ENCODE measurements at regions not wholly inside any gene's neighbourhood (a gene's known extent, or its start where the extent isn't known, plus 50 kb on each side); places are given as distances from the start of the nearest gene placed in this dataset.
A peak's percentile ranks its signal among the peaks of the same experiment; 100 is the strongest.

GRCh38 chr5:79864364-79864763, 126.7 kb downstream of the MTX3 start:
- Histone ChIP-seq H3K36me3 (ENCODE audit: insufficient read depth, low read length) (no peaks in the 10 kb centered on the region), H3K4me3 (ENCODE audit: low read length) (no peak overlapping the region), H3K9me3 (ENCODE audit: control insufficient read depth in 1 of 2, insufficient read depth in 1 of 2, low read length in 2 of 2) (peaks cover 0 to 7% of the 10 kb centered on the region in 2 experiments), H3K4me1 (ENCODE audit: insufficient read depth, low read length) (no peaks in the 10 kb centered on the region), H3K27me3 (ENCODE audit: control insufficient read depth in 1 of 2, insufficient read depth in 2 of 2, low read length in 2 of 2) (peaks cover 0 to 9% of the 10 kb centered on the region in 2 experiments), H3K27ac (ENCODE audit: low read depth in 1 of 2, low read length in 2 of 2) (no peak overlapping the region)
- ATAC-seq (ENCODE audit: poor library complexity), result no peak
- Mint-ChIP-seq H3K36me3 (ENCODE audit: low read depth) (no peaks in the 10 kb centered on the region), H3K9me3 (no peaks in the 10 kb centered on the region), H3K27ac (no peak overlapping the region), H3K4me3 (no peak overlapping the region), H3K4me1 (ENCODE audit: low read depth) (no peaks in the 10 kb centered on the region), H3K27me3 (peaks cover 32% of the 10 kb centered on the region)
- no peak for DNase-seq
- intact Hi-C loops (cut with DNase I, micrococcal nuclease), result no loop called here
- no peak for TF ChIP-seq CTCF (IDR thresholded peaks at IDR 0.05)
- POLR2A ChIA-PET, result interaction anchor here (0.6 kb wide), 1 partner anchor 210 kb away, joined by 3 read pairs; no protein-coding TSS in a partner anchor
- CTCF ChIA-PET, result no interaction called here

GRCh38 chr5:79859588-79859987, 131.5 kb downstream of the MTX3 start:
- Histone ChIP-seq H3K27ac (ENCODE audit: low read depth in 1 of 2, low read length in 2 of 2) (no peak overlapping the region), H3K9me3 (ENCODE audit: control insufficient read depth in 1 of 2, insufficient read depth in 1 of 2, low read length in 2 of 2) (peaks cover 0 to 7% of the 10 kb centered on the region in 2 experiments), H3K4me1 (ENCODE audit: insufficient read depth, low read length) (no peaks in the 10 kb centered on the region), H3K4me3 (ENCODE audit: low read length) (no peak overlapping the region), H3K27me3 (ENCODE audit: control insufficient read depth in 1 of 2, insufficient read depth in 2 of 2, low read length in 2 of 2) (peaks cover 3% of the 10 kb centered on the region in 2 experiments), H3K36me3 (ENCODE audit: insufficient read depth, low read length) (no peaks in the 10 kb centered on the region)
- Mint-ChIP-seq H3K9me3 (no peaks in the 10 kb centered on the region), H3K27ac (no peak overlapping the region), H3K4me1 (ENCODE audit: low read depth) (peaks cover 4% of the 10 kb centered on the region), H3K27me3 (peaks cover 2% of the 10 kb centered on the region), H3K4me3 (no peak overlapping the region), H3K36me3 (ENCODE audit: low read depth) (no peaks in the 10 kb centered on the region)
- TF ChIP-seq CTCF (IDR thresholded peaks at IDR 0.05), result no peak
- intact Hi-C loops (cut with DNase I, micrococcal nuclease), result loop anchor here (2.0 to 5.0 kb wide), 3 partner anchors 223 to 837 kb away; no protein-coding TSS in a partner anchor
- ChIA-PET POLR2A (no interaction called here), CTCF (no interaction called here)
- ATAC-seq (ENCODE audit: poor library complexity), result no peak
- DNase-seq, result no peak

GRCh38 chr5:79858410-79858723, 132.7 kb downstream of the MTX3 start:
- no peak for DNase-seq
- CTCF ChIA-PET, result interaction anchor here (0.7 to 1.2 kb wide), 9 partner anchors 11 to 834 kb away, joined by 3 to 8 read pairs (median 4); no protein-coding TSS in a partner anchor

More at GRCh38 chr5:79858410-79858723, 132.7 kb downstream of the MTX3 start:
- Histone ChIP-seq H3K36me3 (ENCODE audit: insufficient read depth, low read length) (no peaks in the 10 kb centered on the region), H3K27ac (ENCODE audit: low read depth in 1 of 2, low read length in 2 of 2) (no peak overlapping the region), H3K4me1 (ENCODE audit: insufficient read depth, low read length) (no peaks in the 10 kb centered on the region), H3K27me3 (ENCODE audit: control insufficient read depth in 1 of 2, insufficient read depth in 2 of 2, low read length in 2 of 2) (peaks cover 3% of the 10 kb centered on the region in 2 experiments), H3K4me3 (ENCODE audit: low read length) (no peak overlapping the region), H3K9me3 (ENCODE audit: control insufficient read depth in 1 of 2, insufficient read depth in 1 of 2, low read length in 2 of 2) (no peaks in the 10 kb centered on the region)
- no peak overlapping the region for H3K27ac Mint-ChIP-seq
- intact Hi-C loops (cut with DNase I, micrococcal nuclease), result loop anchor here (1.0 to 5.0 kb wide), 4 partner anchors 155 to 836 kb away; no protein-coding TSS in a partner anchor
- TF ChIP-seq CTCF (IDR thresholded peaks at IDR 0.05), result peak; percentile 58
- H3K4me1 Mint-ChIP-seq (ENCODE audit: low read depth), result peaks cover 4% of the 10 kb centered on the region
- no peaks in the 10 kb centered on the region for H3K9me3 Mint-ChIP-seq
- POLR2A ChIA-PET, result no interaction called here
- H3K27me3 Mint-ChIP-seq, result peaks cover 4% of the 10 kb centered on the region
- no peak overlapping the region for H3K4me3 Mint-ChIP-seq
- no peak for ATAC-seq (ENCODE audit: poor library complexity)
- H3K36me3 Mint-ChIP-seq (ENCODE audit: low read depth), result no peaks in the 10 kb centered on the region
